ENCODE measurements at regions not wholly inside any gene's neighbourhood (a gene's known extent, or its start where the extent isn't known, plus 50 kb on each side); places are given as distances from the start of the nearest gene placed in this dataset.

DNA sequence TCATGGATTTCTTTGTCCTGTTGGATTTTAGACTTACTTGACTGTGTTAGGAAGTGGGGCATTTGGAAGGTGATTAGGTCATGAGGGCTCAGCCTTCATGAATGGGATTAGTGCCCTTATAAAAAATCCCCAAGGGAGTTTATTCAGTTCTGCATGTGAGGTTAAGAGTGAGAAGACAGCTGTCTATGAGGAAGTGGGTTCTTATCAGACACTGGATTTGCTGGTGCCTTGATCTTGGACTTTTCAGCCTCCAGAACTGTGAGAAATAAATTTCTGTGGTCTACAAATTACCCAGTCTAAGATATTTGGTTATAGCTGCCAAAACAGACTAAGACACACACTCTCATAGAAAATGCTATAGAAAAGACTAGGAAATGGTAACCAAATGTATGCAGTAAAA is 724.7 kb upstream of the FZD8 start:
- TF ChIP-seq CTCF (IDR thresholded peaks at IDR 0.05; ENCODE audit: low read depth, low read length) (no peak), EZH2phosphoT487 (IDR thresholded peaks at IDR 0.05; ENCODE audit: low read depth) (no peak)

Data from OCI-LY3 (cell line).